Sigmoid colon (tissue), 6 donors: ENCODE measurements at regions not wholly inside any gene's neighbourhood (a gene's known extent, or its start where the extent isn't known, plus 50 kb on each side); places are given as distances from the start of the nearest gene placed in this dataset.

Experiments used
- DNase-seq: peaks from one replicate; pipeline ENCODE4 v3.0.0-alpha.2; 2019
- H3K27ac ChIP-seq, 4 donors: fragments of 200-600 bp; sonication (generic); one replicate each; pipeline ENCODE4 v1.5.1; 2016 to 2019; ENCODE audit warnings: mild to moderate bottlenecking in 1 of 4
- H3K27me3 ChIP-seq, 3 donors: fragments of 200-600 bp; sonication (generic); one replicate each; pipeline ENCODE4 v1.5.1; 2019; ENCODE audit warnings: mild to moderate bottlenecking in 1 of 3
- H3K36me3 ChIP-seq, 4 donors: fragments of 200-600 bp; sonication (generic); one replicate each; pipeline ENCODE4 v1.5.1; 2016 to 2019
- H3K4me1 ChIP-seq, 4 donors: fragments of 200-600 bp; sonication (generic); one replicate each; pipeline ENCODE4 v1.5.1; 2017 to 2019
- H3K4me3 ChIP-seq, 4 donors: fragments of 200-600 bp; sonication (generic); one replicate each; pipeline ENCODE4 v1.5.1; 2017 to 2019; ENCODE audit warnings: mild to moderate bottlenecking in 2 of 4, moderate library complexity in 1 of 4
- H3K9me3 ChIP-seq, 4 donors: fragments of 200-600 bp in 3 of 4; sonication (generic) in 3 of 4; one replicate each; pipeline versions ENCODE4 v1.5.1 to v1.6.1; 2013 to 2019
- EP300 ChIP-seq, 4 donors: sonication (generic); formaldehyde crosslinking; IDR thresholded peaks; one replicate each; pipeline ENCODE4 v1.6.1; 2017; ENCODE audit warnings: antibody characterized with exemption in 4 of 4
- POLR2A ChIP-seq, 2 donors: fragments of 450-650 bp; IDR thresholded peaks; one replicate each; pipeline ENCODE4 v1.6.1; 2016; ENCODE audit warnings: antibody characterized with exemption in 2 of 2, mild to moderate bottlenecking in 2 of 2, moderate library complexity in 2 of 2
- POLR2AphosphoS5 ChIP-seq, 4 donors: sonication (generic); formaldehyde crosslinking; IDR thresholded peaks; one replicate each; pipeline ENCODE4 v1.6.1; 2017; ENCODE audit warnings: antibody characterized with exemption in 4 of 4
- WGBS, 2 donors: extraction: QIAGEN DNeasy Blood & Tissue Kit; methylation state at CpG; one replicate each; pipeline ENCODE4 v1.1.7; 2013; 5-methylcytosine and 5-hydroxymethylcytosine counted together
- intact Hi-C: fragments of 100-400 bp; cut with DNase I; formaldehyde crosslinking; loops from one replicate; pipeline ENCODE4 v1.15.1; 2023
- TF ChIP-seq, protein P1 (sequence below), 4 experiments: fragments of 450-650 bp in 3 of 4; fragments of 200-600 bp in 1 of 4; IDR thresholded peaks; one replicate each; pipeline ENCODE4 v1.5.1; 2016 to 2019; ENCODE audit warnings: antibody characterized with exemption in 4 of 4, mild to moderate bottlenecking in 3 of 4, moderate library complexity in 2 of 4
- donor health status: healthy with polysubstance abuse.
- donor health status: healthy.

GRCh38 chr7:46343802-46344201 is 422.7 kb upstream of the IGFBP3 start:
- Histone ChIP-seq H3K27ac (no peak overlapping the region), H3K4me3 (no peak overlapping the region), H3K4me1 (no peaks in the 10 kb centered on the region), H3K27me3 (no peaks in the 10 kb centered on the region), H3K36me3 (no peaks in the 10 kb centered on the region), H3K9me3 (no peaks in the 10 kb centered on the region)
- DNase-seq = no peak
- intact Hi-C loops = no loop called here
- 64 to 77% methylated on average over 1 of the region's 1 CpG for WGBS, 2 donors
- TF ChIP-seq POLR2A (IDR thresholded peaks at IDR 0.05) = no peak
- no peak for TF ChIP-seq EP300 (IDR thresholded peaks at IDR 0.05)
- TF ChIP-seq, protein P1, sequence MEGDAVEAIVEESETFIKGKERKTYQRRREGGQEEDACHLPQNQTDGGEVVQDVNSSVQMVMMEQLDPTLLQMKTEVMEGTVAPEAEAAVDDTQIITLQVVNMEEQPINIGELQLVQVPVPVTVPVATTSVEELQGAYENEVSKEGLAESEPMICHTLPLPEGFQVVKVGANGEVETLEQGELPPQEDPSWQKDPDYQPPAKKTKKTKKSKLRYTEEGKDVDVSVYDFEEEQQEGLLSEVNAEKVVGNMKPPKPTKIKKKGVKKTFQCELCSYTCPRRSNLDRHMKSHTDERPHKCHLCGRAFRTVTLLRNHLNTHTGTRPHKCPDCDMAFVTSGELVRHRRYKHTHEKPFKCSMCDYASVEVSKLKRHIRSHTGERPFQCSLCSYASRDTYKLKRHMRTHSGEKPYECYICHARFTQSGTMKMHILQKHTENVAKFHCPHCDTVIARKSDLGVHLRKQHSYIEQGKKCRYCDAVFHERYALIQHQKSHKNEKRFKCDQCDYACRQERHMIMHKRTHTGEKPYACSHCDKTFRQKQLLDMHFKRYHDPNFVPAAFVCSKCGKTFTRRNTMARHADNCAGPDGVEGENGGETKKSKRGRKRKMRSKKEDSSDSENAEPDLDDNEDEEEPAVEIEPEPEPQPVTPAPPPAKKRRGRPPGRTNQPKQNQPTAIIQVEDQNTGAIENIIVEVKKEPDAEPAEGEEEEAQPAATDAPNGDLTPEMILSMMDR (IDR thresholded peaks at IDR 0.05) = no peak
- TF ChIP-seq POLR2AphosphoS5 (IDR thresholded peaks at IDR 0.05) = no peak

GRCh38 chr7:46322937-46323336 is 401.9 kb upstream of the IGFBP3 start:
- no peaks in the 10 kb centered on the region for H3K36me3 ChIP-seq
- no peaks in the 10 kb centered on the region for H3K9me3 ChIP-seq
- no peaks in the 10 kb centered on the region for H3K27me3 ChIP-seq
- H3K4me3 ChIP-seq = no peak overlapping the region
- 56 to 80% methylated on average over 4 of the region's 4 CpGs for WGBS, 2 donors
- intact Hi-C loops = no loop called here
- no peak for DNase-seq
- no peaks in the 10 kb centered on the region for H3K4me1 ChIP-seq
- H3K27ac ChIP-seq = no peak overlapping the region
- TF ChIP-seq, protein P1 (IDR thresholded peaks at IDR 0.05) = no peak
- no peak for TF ChIP-seq POLR2A (IDR thresholded peaks at IDR 0.05)
- no peak for TF ChIP-seq EP300 (IDR thresholded peaks at IDR 0.05)
- no peak for TF ChIP-seq POLR2AphosphoS5 (IDR thresholded peaks at IDR 0.05)

DNA sequence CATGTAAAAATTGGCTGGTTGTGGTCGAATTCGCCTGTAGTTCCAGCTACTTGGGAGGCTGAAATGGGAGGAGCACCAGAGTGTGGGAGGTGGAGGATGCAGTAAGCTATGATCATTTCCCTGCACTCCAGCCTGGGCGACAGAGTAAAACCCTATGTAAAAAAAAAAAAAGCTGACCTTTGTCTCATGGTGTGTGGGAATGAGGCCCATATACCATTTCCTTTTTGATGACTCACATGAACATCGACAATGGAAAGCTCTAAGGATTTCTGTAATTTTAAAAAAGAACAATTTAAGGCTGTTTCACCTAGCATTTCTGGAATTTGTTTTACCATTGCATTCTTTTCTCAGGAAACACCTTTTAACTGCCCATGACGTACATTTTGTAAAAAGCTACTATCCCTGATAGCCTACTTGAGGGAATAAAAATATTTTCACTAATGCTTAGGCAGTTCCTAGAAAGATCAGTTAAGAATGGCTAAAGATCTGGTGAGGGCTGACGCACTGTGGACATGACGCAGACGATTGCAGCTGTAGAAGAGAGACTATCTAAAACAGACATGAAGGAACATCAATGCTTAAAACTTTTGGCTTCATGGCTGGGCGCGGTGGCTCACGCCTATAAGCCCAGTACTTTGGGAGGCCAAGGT is 400.6 kb upstream of the IGFBP3 start:
- Histone ChIP-seq H3K36me3 (no peaks in the 10 kb centered on the region), H3K4me1 (no peaks in the 10 kb centered on the region), H3K27ac (no peak overlapping the region), H3K27me3 (no peaks in the 10 kb centered on the region), H3K4me3 (no peak overlapping the region), H3K9me3 (no peaks in the 10 kb centered on the region)
- 72 to 79% methylated on average over 11 of the region's 11 CpGs for WGBS, 2 donors
- no peak for DNase-seq
- TF ChIP-seq POLR2AphosphoS5 (IDR thresholded peaks at IDR 0.05) (no peak), POLR2A (IDR thresholded peaks at IDR 0.05) (no peak), EP300 (IDR thresholded peaks at IDR 0.05) (no peak)
- TF ChIP-seq, protein P1 (IDR thresholded peaks at IDR 0.05) = no peak
- intact Hi-C loops = no loop called here

- TF ChIP-seq POLR2A (IDR thresholded peaks at IDR 0.05) = no peak
- TF ChIP-seq EP300 (IDR thresholded peaks at IDR 0.05) = no peak
- no peak for TF ChIP-seq POLR2AphosphoS5 (IDR thresholded peaks at IDR 0.05)
- TF ChIP-seq, protein P1 (IDR thresholded peaks at IDR 0.05) = no peak
- intact Hi-C loops = no loop called here
- Histone ChIP-seq H3K27ac (no peak overlapping the region), H3K36me3 (no peaks in the 10 kb centered on the region), H3K4me3 (no peak overlapping the region), H3K4me1 (no peaks in the 10 kb centered on the region), H3K9me3 (no peaks in the 10 kb centered on the region), H3K27me3 (no peaks in the 10 kb centered on the region)
- 61 to 80% methylated on average over 3 of the region's 3 CpGs for WGBS, 2 donors
- no peak for DNase-seq
Measured at GRCh38 chr7:46320956-46321355, 399.9 kb upstream of the IGFBP3 start.

DNA sequence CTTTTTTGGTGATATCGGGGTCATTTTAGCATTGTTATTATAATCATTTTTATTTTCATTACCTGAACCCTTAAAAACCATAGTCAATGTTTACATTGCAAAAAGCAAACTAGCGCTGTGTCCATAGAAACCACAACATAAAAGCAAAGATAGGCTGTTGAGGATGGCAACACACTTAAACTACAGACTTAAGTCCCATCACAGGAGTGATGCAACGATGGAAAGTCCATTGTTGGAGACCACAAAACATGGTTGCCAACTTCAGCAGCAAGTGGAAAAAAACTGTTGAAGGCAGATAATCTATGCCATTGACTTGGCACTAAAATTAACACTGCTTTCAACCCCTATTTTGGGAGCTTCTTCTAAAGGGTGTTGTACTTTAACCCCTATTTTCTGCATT is 398.8 kb upstream of the IGFBP3 start:
- Histone ChIP-seq H3K36me3 (no peaks in the 10 kb centered on the region), H3K4me3 (no peak overlapping the region), H3K4me1 (no peaks in the 10 kb centered on the region), H3K27me3 (no peaks in the 10 kb centered on the region), H3K27ac (no peak overlapping the region), H3K9me3 (no peaks in the 10 kb centered on the region)
- intact Hi-C loops = no loop called here
- WGBS, 2 donors = 63 to 80% methylated on average over 3 of the region's 3 CpGs
- TF ChIP-seq POLR2A (IDR thresholded peaks at IDR 0.05) (no peak), EP300 (IDR thresholded peaks at IDR 0.05) (no peak), POLR2AphosphoS5 (IDR thresholded peaks at IDR 0.05) (no peak)
- TF ChIP-seq, protein P1 (IDR thresholded peaks at IDR 0.05) = no peak
- no peak for DNase-seq
